Umbilical cord (tissue), 1 donor: ENCODE measurements at regions not wholly inside any gene's neighbourhood (a gene's known extent, or its start where the extent isn't known, plus 50 kb on each side); places are given as distances from the start of the nearest gene placed in this dataset.

Experiments
- DNase-seq: peaks from one replicate; pipeline ENCODE4 v3.0.0-alpha.2; 2015; ENCODE audit warnings: low spot score

GRCh38 chr16:26189536-26189935 lies 497.8 kb downstream of the HS3ST4 start:
- DNase-seq: peak; percentile 63

GRCh38 chr16:26194526-26194925 lies 502.8 kb downstream of the HS3ST4 start:
- DNase-seq: no peak

DNA sequence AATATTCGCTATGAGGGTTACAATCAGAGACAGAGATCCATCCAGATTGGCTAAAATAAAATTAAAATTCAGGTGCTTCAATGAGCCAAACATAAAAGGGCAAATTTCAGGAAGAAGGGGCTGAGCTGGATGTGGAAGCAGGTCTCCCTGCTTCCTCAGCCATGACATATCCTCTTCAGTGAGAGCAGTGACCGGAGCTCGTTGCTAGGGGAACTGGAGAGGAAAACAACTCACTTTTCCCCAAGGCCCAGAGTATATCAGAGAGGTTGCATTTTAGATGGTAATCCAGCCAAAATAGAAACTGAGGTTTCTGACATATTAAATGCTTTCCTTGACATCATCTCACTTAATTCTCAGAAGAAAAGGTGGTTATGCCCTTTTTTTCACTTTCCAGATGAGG lies 503.5 kb downstream of the HS3ST4 start:
- DNase-seq: no peak

- no peak for DNase-seq
Measured at GRCh38 chr16:26196310-26196709, 504.6 kb downstream of the HS3ST4 start.

GRCh38 chr16:26196802-26197201 lies 505.0 kb downstream of the HS3ST4 start:
- DNase-seq: no peak

DNA sequence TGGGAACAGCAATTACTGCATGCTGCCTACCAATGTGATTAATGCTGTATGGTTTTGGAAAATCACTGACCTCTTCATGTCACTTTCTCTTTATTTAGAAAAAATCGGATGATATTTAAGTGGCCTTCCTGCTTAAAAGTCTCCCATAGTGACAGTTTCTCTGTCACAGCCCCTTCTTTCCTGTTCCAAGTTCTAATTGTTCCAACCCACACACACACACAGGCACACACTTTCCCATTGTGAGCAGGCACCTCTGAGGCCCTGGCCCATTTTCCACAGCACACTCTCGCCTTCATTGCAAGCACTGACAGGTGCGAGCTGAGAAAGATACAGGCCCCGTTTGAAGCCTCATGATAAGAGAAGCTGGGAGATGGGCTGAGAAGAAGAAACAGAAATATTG lies 505.9 kb downstream of the HS3ST4 start:
- no peak for DNase-seq

- no peak for DNase-seq
Measured at GRCh38 chr16:26198221-26198620, 506.5 kb downstream of the HS3ST4 start.

DNA sequence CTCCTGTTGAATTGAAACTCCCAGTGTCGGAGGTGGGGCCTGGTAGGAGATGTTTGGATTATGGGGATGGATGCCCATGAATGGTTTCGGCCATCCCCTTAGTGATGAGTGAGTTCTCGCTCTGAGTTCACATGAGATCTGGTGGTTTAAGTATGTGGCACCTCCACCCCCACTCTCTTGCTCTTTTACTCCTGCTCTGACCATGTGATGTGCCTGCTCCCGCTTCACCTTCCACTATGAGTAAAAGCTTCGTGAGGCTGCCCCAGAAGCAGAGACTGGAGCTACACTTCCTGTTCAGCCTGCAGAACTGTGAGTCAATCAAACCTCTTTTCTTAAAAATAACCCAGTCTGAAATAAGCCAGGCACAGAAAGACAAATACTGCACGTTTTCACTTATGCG lies 512.4 kb downstream of the HS3ST4 start:
- no peak for DNase-seq

- DNase-seq: no peak
Measured at GRCh38 chr16:26211542-26211941, 519.8 kb downstream of the HS3ST4 start.

DNA sequence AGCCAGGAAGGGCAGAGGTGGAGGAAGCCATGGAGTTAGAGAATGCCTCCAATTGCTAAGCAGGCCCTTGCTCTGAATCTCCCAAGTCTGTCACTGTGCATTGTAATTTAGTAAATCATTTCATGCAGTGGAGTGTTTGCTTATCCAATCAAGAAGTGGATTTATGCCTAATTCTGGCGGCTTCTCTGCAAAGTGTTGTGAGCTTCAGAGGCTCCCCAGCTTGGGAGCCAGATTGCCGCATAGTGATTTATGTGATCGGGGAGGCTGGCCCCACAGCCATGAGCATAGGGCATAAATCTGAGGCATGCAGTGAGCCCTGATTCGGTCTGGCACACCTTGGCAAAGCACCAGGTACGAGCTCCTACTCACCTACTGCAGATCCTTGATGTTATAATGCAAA lies 520.8 kb downstream of the HS3ST4 start:
- DNase-seq: no peak

- DNase-seq: no peak
Measured at GRCh38 chr16:26214581-26215174, 522.9 kb downstream of the HS3ST4 start.

DNA sequence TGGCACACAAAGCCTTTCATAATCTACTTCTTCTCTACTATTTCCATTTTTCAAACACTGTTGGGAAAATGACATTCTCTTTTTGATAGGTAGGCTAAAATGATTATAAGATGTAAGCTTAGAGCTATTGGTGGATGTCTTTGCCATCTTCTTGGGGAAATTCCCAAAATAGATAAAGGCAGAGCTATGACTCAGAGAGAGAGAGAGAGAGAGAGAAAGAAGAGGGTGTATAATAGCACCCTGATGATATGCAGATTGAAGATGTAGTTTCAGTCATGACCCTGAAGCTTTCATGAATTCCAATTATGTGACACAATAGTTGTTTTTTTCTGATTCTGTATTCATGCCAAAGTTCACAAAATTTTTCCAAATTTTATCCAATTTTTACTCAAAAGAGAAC lies 529.1 kb downstream of the HS3ST4 start:
- DNase-seq: peak; percentile 38

DNA sequence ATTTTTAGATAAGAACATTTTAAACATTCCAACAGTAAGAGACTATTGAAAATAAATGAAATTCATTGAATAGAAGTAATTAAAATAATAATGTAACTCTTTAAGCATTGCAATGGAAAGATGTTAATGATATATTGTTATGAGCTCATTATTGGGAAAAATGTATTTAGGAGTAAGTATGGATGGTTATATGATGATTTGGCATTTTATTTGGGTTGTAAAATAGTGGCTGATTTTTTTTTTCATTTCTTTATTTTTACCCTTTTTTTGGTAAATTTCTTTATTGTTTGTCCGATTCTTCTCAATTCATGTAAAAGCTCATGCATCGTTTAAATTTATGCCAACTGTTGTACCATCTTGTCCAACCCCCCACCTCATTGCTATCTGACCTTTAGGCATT lies 539.9 kb downstream of the HS3ST4 start:
- no peak for DNase-seq

DNA sequence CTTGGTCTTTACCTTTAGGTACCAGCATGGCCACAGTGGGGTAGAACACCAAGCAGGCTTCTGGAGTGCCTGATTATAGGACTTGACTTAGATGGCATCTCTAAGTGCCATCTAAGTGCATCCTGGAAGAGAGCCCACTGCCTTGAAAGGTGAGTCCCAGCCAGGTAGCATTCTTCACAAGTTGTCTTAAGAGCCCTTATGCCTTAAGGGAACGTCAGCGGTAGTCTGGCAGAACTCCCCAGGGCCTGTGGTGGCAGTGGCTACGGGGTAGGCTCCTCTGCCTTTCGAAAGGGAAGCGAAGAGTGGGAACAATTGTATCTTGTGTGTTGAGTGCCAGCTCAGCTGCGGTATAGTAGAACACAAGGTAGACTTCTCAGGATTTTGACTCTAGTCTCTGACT lies 549.0 kb downstream of the HS3ST4 start:
- DNase-seq: no peak

DNA sequence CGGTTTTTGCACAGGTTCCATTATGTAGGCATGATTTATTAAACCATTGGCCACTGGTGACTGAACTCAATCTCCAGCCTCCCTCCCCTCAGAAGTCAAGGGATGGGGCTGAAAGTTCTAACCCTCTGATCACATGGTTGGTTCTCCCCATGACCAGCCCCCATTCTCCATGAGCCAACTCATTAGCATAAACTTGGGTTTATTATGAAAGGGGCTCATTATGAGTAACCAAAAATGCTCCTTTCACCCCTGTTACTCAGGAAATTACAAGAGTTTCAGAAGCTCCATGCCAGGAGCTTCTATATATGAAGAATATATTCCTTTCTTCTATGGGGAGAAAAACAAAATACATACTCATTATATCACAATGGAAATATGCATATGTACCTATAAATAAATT lies 555.3 kb downstream of the HS3ST4 start:
- DNase-seq: no peak

GRCh38 chr16:26252598-26252997 lies 560.8 kb downstream of the HS3ST4 start:
- no peak for DNase-seq

GRCh38 chr16:26261621-26262020 lies 569.9 kb downstream of the HS3ST4 start:
- no peak for DNase-seq

- DNase-seq: no peak
Measured at GRCh38 chr16:26263406-26263805, 571.6 kb downstream of the HS3ST4 start.

- no peak for DNase-seq
Measured at GRCh38 chr16:26267641-26268040, 575.9 kb downstream of the HS3ST4 start.

GRCh38 chr16:26269673-26270072 lies 577.9 kb downstream of the HS3ST4 start:
- no peak for DNase-seq

- no peak for DNase-seq
Measured at GRCh38 chr16:26273607-26274006, 581.8 kb downstream of the HS3ST4 start.

DNA sequence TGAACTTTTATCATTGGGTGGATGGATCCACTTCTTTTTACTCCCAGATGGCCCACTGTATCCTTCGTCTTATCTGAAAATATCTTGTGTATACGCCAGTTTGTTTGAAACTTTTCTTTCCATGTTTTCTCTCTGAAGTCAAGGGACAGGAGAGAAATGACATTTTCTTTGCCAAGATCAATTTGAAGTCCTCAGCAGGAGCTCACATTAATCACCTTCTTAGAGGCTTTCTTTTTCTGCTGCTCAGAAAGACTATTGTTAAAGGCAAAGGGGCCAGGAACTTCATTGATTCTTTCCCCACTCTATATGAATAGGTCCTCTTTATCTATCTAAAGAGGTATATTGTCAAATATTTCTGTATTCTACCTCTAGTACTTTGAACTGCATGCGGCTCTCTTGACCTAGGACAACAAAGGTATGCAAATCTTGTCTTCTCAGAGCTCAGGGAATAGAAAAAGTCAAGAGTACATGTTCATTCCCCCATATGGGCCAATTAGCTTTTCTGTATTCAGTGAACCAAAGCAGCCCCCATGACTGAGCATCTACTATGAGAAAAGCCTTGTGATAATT lies 583.3 kb downstream of the HS3ST4 start:
- DNase-seq: no peak

GRCh38 chr16:26276289-26276688 lies 584.5 kb downstream of the HS3ST4 start:
- no peak for DNase-seq
